H9 (cell line): ENCODE measurements at regions not wholly inside any gene's neighbourhood (a gene's known extent, or its start where the extent isn't known, plus 50 kb on each side); places are given as distances from the start of the nearest gene placed in this dataset.

Experiments used
- DNase-seq: peaks from one replicate; pipeline ENCODE4 v3.0.0-alpha.2; 2017
- H2AFZ ChIP-seq: one replicate; pipeline ENCODE4 v1.6.1; 2013; ENCODE audit warnings: mild to moderate bottlenecking, low read length, control low read depth, moderate library complexity
- H2AK5ac ChIP-seq: 2 replicates; pipeline ENCODE4 v1.6.1; 2013; ENCODE audit warnings: low read length, control low read depth, mixed read lengths; ENCODE audit not compliant: insufficient read length
- H2BK120ac ChIP-seq: one replicate; pipeline ENCODE4 v1.6.1; 2013; ENCODE audit warnings: low read depth, mild to moderate bottlenecking, low read length, control low read depth, inconsistent platforms; ENCODE audit not compliant: poor library complexity, severe bottlenecking
- H2BK12ac ChIP-seq: 2 replicates; pipeline ENCODE4 v1.6.1; 2013; ENCODE audit warnings: low read length, control low read depth, mixed read lengths, low read depth; ENCODE audit not compliant: insufficient read length
- H2BK15ac ChIP-seq: 2 replicates; pipeline ENCODE4 v1.6.1; 2013; ENCODE audit warnings: low read depth, low read length, control low read depth
- H2BK20ac ChIP-seq: one replicate; pipeline ENCODE4 v1.6.1; 2013; ENCODE audit warnings: low read depth, mild to moderate bottlenecking, low read length, control low read depth, inconsistent platforms; ENCODE audit not compliant: poor library complexity, severe bottlenecking
- H2BK5ac ChIP-seq: 2 replicates; pipeline ENCODE4 v1.6.1; 2013; ENCODE audit warnings: low read length, control low read depth, mixed read lengths; ENCODE audit not compliant: insufficient read length
- H3K14ac ChIP-seq: 2 replicates; pipeline ENCODE4 v1.6.1; 2013; ENCODE audit warnings: low read length, control low read depth; ENCODE audit not compliant: insufficient read depth
- H3K18ac ChIP-seq: 2 replicates; pipeline ENCODE4 v1.6.1; 2013; ENCODE audit warnings: low read depth, mild to moderate bottlenecking, mixed read lengths, low read length, control low read depth; ENCODE audit not compliant: insufficient read length
- H3K23ac ChIP-seq: 2 replicates; pipeline ENCODE4 v1.6.1; 2013; ENCODE audit warnings: low read length, control low read depth, mixed read lengths, low read depth; ENCODE audit not compliant: insufficient read length
- H3K23me2 ChIP-seq: 2 replicates; pipeline ENCODE4 v1.6.1; 2013; ENCODE audit warnings: low read depth, mild to moderate bottlenecking, mixed read lengths, low read length, control low read depth; ENCODE audit not compliant: insufficient read length, poor library complexity, severe bottlenecking
- H3K27ac ChIP-seq: 2 replicates; pipeline ENCODE4 v1.5.1; 2013; ENCODE audit warnings: low read length, control low read depth, mixed read lengths, low read depth; ENCODE audit not compliant: insufficient read length
- H3K27me3 ChIP-seq: 2 replicates; pipeline ENCODE4 v1.6.1; 2013; ENCODE audit warnings: low read length, control low read depth, inconsistent platforms; ENCODE audit not compliant: insufficient read depth
- H3K4ac ChIP-seq: 2 replicates; pipeline ENCODE4 v1.6.1; 2013; ENCODE audit warnings: low read depth, mild to moderate bottlenecking, control low read depth, inconsistent platforms, low read length, moderate library complexity
- H3K4me1 ChIP-seq: 2 replicates; pipeline ENCODE4 v1.6.1; 2013; ENCODE audit warnings: low read length, control low read depth, inconsistent platforms; ENCODE audit not compliant: insufficient read depth
- H3K4me2 ChIP-seq: 2 replicates; pipeline ENCODE4 v1.6.1; 2013; ENCODE audit warnings: low read length, control low read depth, mixed read lengths; ENCODE audit not compliant: insufficient read length, insufficient read depth
- H3K56ac ChIP-seq: 2 replicates; pipeline ENCODE4 v1.6.1; 2013; ENCODE audit warnings: low read depth, mild to moderate bottlenecking, mixed read lengths, low read length, control low read depth; ENCODE audit not compliant: insufficient read length
- H3K79me1 ChIP-seq: 2 replicates; pipeline ENCODE4 v1.6.1; 2013; ENCODE audit warnings: low read depth, mild to moderate bottlenecking, moderate library complexity, low read length, control low read depth, inconsistent platforms; ENCODE audit not compliant: insufficient read depth, poor library complexity, severe bottlenecking
- H3K79me2 ChIP-seq: 2 replicates; pipeline ENCODE4 v1.6.1; 2013; ENCODE audit warnings: low read length, control low read depth, inconsistent platforms; ENCODE audit not compliant: insufficient read depth
- H3K9ac ChIP-seq: 2 replicates; pipeline ENCODE4 v1.6.1; 2013; ENCODE audit warnings: low read length, control low read depth, mixed read lengths; ENCODE audit not compliant: insufficient read length; ENCODE audit errors: extremely low read depth
- H3K9me3 ChIP-seq: one replicate; pipeline ENCODE4 v1.6.1; 2013; ENCODE audit warnings: low read depth, low read length, inconsistent platforms; ENCODE audit not compliant: control insufficient read depth
- H3T11ph ChIP-seq: one replicate; pipeline ENCODE4 v1.6.1; 2013; ENCODE audit warnings: mild to moderate bottlenecking, low read length, control low read depth, inconsistent platforms
- H4K20me1 ChIP-seq: one replicate; pipeline ENCODE4 v1.6.1; 2013; ENCODE audit not compliant: control insufficient read depth, insufficient read length, insufficient read depth
- H4K5ac ChIP-seq: 2 replicates; pipeline ENCODE4 v1.6.1; 2013; ENCODE audit warnings: low read depth, mild to moderate bottlenecking, mixed read lengths, low read length, control low read depth; ENCODE audit not compliant: insufficient read length
- H4K8ac ChIP-seq: replicated peaks from 2 replicates; pipeline ENCODE4 v1.6.1; 2013; ENCODE audit warnings: low read length, control low read depth, mixed read lengths, low read depth; ENCODE audit not compliant: insufficient read length
- H4K91ac ChIP-seq: 2 replicates; pipeline ENCODE4 v1.6.1; 2013; ENCODE audit warnings: low read depth, mild to moderate bottlenecking, moderate library complexity, mixed read lengths, low read length, control low read depth; ENCODE audit not compliant: insufficient read length
- H3K27ac Mint-ChIP-seq, 3 experiments: 2 replicates in 2 of 3; 3 replicates in 1 of 3; pipeline ENCODE4 v1.8.0; 2020 to 2021; ENCODE audit warnings: mixed read lengths in 3 of 3, mild to moderate bottlenecking in 1 of 3, moderate library complexity in 1 of 3
- H3K27me3 Mint-ChIP-seq: 2 replicates; pipeline ENCODE4 v1.8.0; 2021; ENCODE audit warnings: low read depth, mild to moderate bottlenecking, moderate library complexity, mixed read lengths
- H3K36me3 Mint-ChIP-seq, 3 experiments: 2 replicates in 2 of 3; 3 replicates in 1 of 3; pipeline ENCODE4 v1.8.0; 2020 to 2021; ENCODE audit warnings: low read depth in 3 of 3, mixed read lengths in 3 of 3; ENCODE audit not compliant: insufficient read depth in 1 of 3
- H3K4me1 Mint-ChIP-seq, 2 experiments: 2 replicates each; pipeline ENCODE4 v1.8.0; 2020; ENCODE audit warnings: mixed read lengths in 2 of 2
- H3K4me3 Mint-ChIP-seq, 2 experiments: 2 replicates in 1 of 2; 3 replicates in 1 of 2; pipeline ENCODE4 v1.8.0; 2020 to 2021; ENCODE audit warnings: mild to moderate bottlenecking in 2 of 2, mixed read lengths in 2 of 2, moderate library complexity in 1 of 2
- H3K9me3 Mint-ChIP-seq, 2 experiments: 2 replicates in 1 of 2; 3 replicates in 1 of 2; pipeline ENCODE4 v1.8.0; 2020; ENCODE audit warnings: mild to moderate bottlenecking in 2 of 2, mixed read lengths in 2 of 2, moderate library complexity in 1 of 2
- WGBS: extraction: QIAGEN DNeasy Blood & Tissue Kit; methylation state at CpG from one replicate; pipeline ENCODE4 v1.1.7; 2013; ENCODE audit warnings: missing lambda C conversion rate, low lambda C conversion rate, mixed read lengths; ENCODE audit not compliant: insufficient read length; ENCODE audit errors: extremely low coverage; 5-methylcytosine and 5-hydroxymethylcytosine counted together
- TF ChIP-seq, protein P1 (sequence below): fragments of 200-600 bp; sonication (generic); conservative IDR thresholded peaks from 3 replicates; pipeline ENCODE4 v1.8.0; 2021; ENCODE audit warnings: antibody characterized with exemption, mild to moderate bottlenecking

- H3T11ph ChIP-seq, result no peak overlapping the region
- no peaks in the 10 kb centered on the region for H3K4me1 ChIP-seq
- Mint-ChIP-seq H3K36me3 (no peaks in the 10 kb centered on the region), H3K9me3 (no peaks in the 10 kb centered on the region), H3K27me3 (peaks cover 2% of the 10 kb centered on the region; the same call in 1 of the 2 replicates), H3K4me3 (no peak overlapping the region), H3K27ac (no peak overlapping the region), H3K4me1 (no peaks in the 10 kb centered on the region)
- no peaks in the 10 kb centered on the region for H3K27me3 ChIP-seq
- no peak overlapping the region for H3K4ac ChIP-seq
- no peaks in the 10 kb centered on the region for H3K23me2 ChIP-seq
- H2BK12ac ChIP-seq, result no peak overlapping the region
- no peaks in the 10 kb centered on the region for H3K79me1 ChIP-seq
- H3K79me2 ChIP-seq, result no peaks in the 10 kb centered on the region
- TF ChIP-seq, protein P1, sequence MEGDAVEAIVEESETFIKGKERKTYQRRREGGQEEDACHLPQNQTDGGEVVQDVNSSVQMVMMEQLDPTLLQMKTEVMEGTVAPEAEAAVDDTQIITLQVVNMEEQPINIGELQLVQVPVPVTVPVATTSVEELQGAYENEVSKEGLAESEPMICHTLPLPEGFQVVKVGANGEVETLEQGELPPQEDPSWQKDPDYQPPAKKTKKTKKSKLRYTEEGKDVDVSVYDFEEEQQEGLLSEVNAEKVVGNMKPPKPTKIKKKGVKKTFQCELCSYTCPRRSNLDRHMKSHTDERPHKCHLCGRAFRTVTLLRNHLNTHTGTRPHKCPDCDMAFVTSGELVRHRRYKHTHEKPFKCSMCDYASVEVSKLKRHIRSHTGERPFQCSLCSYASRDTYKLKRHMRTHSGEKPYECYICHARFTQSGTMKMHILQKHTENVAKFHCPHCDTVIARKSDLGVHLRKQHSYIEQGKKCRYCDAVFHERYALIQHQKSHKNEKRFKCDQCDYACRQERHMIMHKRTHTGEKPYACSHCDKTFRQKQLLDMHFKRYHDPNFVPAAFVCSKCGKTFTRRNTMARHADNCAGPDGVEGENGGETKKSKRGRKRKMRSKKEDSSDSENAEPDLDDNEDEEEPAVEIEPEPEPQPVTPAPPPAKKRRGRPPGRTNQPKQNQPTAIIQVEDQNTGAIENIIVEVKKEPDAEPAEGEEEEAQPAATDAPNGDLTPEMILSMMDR, result no peak
- no peak overlapping the region for H4K8ac ChIP-seq
- H3K4me2 ChIP-seq, result no peak overlapping the region
- no CpG with 5 or more reads among the region's 5 CpGs for whole genome bisulfite sequencing
- H2BK5ac ChIP-seq, result no peak overlapping the region
- H2AFZ ChIP-seq, result no peak overlapping the region
- no peak for DNase-seq
- H3K9ac ChIP-seq, result no peak overlapping the region
- H2BK20ac ChIP-seq, result no peak overlapping the region
- H3K56ac ChIP-seq, result no peak overlapping the region
- H2AK5ac ChIP-seq, result no peak overlapping the region
- no peak overlapping the region for H3K27ac ChIP-seq
- H4K91ac ChIP-seq, result no peak overlapping the region
- no peaks in the 10 kb centered on the region for H3K9me3 ChIP-seq
- H4K20me1 ChIP-seq, result peaks cover 3% of the 10 kb centered on the region
- no peak overlapping the region for H3K14ac ChIP-seq
- no peak overlapping the region for H4K5ac ChIP-seq
- H2BK120ac ChIP-seq, result no peak overlapping the region
- H3K23ac ChIP-seq, result no peak overlapping the region
- no peak overlapping the region for H2BK15ac ChIP-seq
- H3K18ac ChIP-seq, result no peak overlapping the region
Measured at GRCh38 chr14:95402578-95402977, 82.9 kb upstream of the CLMN start.
